ENCODE measurements at regions not wholly inside any gene's neighbourhood (a gene's known extent, or its start where the extent isn't known, plus 50 kb on each side); places are given as distances from the start of the nearest gene placed in this dataset.

GRCh38 chr2:14313341-14313740, 319.2 kb upstream of the LRATD1 start:
- no peaks in the 10 kb centered on the region; the same call in 1 of the 3 replicates for H3K4me1 Mint-ChIP-seq
- Histone ChIP-seq H3K27me3 (ENCODE audit: insufficient read depth) (no peaks in the 10 kb centered on the region), H3F3A (replicated peaks; ENCODE audit: low read depth) (no peaks in the 10 kb centered on the region), H2AFZ (no peak overlapping the region), H3K79me2 (replicated peaks; ENCODE audit: insufficient read depth) (no peaks in the 10 kb centered on the region), H3K36me3 (ENCODE audit: insufficient read depth) (no peaks in the 10 kb centered on the region; the same call in 1 of the 2 replicates), H3K4me1 (ENCODE audit: insufficient read depth) (no peaks in the 10 kb centered on the region), H3K27ac (ENCODE audit: low read depth) (no peak overlapping the region), H3K4me3 (no peak overlapping the region), H3K4me2 (no peak overlapping the region), H3K9me2 (ENCODE audit: insufficient read depth) (peaks cover 19% of the 10 kb centered on the region), H4K20me1 (replicated peaks; ENCODE audit: insufficient read depth) (no peaks in the 10 kb centered on the region)
- H3K9me3 Mint-ChIP-seq, result no peaks in the 10 kb centered on the region; the same call in 1 of the 3 replicates
- peaks cover 1% of the 10 kb centered on the region for H3K27me3 Mint-ChIP-seq (ENCODE audit: insufficient read depth, low read depth, poor library complexity)
- H3K36me3 Mint-ChIP-seq (ENCODE audit: low read depth), result no peaks in the 10 kb centered on the region
- DNase-seq (ENCODE audit: low spot score) (no peak), ATAC-seq (no peak)
- no peak overlapping the region for H3K27ac Mint-ChIP-seq
- no peak overlapping the region for H3K4me3 Mint-ChIP-seq
- TF ChIP-seq, protein P1, sequence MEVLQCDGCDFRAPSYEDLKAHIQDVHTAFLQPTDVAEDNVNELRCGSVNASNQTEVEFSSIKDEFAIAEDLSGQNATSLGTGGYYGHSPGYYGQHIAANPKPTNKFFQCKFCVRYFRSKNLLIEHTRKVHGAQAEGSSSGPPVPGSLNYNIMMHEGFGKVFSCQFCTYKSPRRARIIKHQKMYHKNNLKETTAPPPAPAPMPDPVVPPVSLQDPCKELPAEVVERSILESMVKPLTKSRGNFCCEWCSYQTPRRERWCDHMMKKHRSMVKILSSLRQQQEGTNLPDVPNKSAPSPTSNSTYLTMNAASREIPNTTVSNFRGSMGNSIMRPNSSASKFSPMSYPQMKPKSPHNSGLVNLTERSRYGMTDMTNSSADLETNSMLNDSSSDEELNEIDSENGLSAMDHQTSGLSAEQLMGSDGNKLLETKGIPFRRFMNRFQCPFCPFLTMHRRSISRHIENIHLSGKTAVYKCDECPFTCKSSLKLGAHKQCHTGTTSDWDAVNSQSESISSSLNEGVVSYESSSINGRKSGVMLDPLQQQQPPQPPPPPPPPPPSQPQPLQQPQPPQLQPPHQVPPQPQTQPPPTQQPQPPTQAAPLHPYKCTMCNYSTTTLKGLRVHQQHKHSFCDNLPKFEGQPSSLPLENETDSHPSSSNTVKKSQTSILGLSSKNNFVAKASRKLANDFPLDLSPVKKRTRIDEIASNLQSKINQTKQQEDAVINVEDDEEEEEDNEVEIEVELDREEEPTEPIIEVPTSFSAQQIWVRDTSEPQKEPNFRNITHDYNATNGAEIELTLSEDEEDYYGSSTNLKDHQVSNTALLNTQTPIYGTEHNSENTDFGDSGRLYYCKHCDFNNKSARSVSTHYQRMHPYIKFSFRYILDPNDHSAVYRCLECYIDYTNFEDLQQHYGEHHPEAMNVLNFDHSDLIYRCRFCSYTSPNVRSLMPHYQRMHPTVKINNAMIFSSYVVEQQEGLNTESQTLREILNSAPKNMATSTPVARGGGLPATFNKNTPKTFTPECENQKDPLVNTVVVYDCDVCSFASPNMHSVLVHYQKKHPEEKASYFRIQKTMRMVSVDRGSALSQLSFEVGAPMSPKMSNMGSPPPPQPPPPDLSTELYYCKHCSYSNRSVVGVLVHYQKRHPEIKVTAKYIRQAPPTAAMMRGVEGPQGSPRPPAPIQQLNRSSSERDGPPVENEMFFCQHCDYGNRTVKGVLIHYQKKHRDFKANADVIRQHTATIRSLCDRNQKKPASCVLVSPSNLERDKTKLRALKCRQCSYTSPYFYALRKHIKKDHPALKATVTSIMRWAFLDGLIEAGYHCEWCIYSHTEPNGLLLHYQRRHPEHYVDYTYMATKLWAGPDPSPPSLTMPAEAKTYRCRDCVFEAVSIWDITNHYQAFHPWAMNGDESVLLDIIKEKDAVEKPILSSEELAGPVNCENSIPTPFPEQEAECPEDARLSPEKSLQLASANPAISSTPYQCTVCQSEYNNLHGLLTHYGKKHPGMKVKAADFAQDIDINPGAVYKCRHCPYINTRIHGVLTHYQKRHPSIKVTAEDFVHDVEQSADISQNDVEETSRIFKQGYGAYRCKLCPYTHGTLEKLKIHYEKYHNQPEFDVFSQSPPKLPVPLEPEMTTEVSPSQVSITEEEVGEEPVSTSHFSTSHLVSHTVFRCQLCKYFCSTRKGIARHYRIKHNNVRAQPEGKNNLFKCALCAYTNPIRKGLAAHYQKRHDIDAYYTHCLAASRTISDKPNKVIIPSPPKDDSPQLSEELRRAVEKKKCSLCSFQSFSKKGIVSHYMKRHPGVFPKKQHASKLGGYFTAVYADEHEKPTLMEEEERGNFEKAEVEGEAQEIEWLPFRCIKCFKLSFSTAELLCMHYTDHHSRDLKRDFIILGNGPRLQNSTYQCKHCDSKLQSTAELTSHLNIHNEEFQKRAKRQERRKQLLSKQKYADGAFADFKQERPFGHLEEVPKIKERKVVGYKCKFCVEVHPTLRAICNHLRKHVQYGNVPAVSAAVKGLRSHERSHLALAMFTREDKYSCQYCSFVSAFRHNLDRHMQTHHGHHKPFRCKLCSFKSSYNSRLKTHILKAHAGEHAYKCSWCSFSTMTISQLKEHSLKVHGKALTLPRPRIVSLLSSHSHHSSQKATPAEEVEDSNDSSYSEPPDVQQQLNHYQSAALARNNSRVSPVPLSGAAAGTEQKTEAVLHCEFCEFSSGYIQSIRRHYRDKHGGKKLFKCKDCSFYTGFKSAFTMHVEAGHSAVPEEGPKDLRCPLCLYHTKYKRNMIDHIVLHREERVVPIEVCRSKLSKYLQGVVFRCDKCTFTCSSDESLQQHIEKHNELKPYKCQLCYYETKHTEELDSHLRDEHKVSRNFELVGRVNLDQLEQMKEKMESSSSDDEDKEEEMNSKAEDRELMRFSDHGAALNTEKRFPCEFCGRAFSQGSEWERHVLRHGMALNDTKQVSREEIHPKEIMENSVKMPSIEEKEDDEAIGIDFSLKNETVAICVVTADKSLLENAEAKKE (CRISPR knock-in tag; IDR thresholded peaks at IDR 0.05), result no peak
- no peak for TF ChIP-seq STAT1 (IDR thresholded peaks at IDR 0.05; ENCODE audit: unreplicated experiment)
- no peak for TF ChIP-seq ZNF331 (CRISPR knock-in tag; IDR thresholded peaks at IDR 0.05; ENCODE audit: low read depth)
- no peak for TF ChIP-seq NANOG (IDR thresholded peaks at IDR 0.05; ENCODE audit: borderline replicate concordance)
- TF ChIP-seq JUNB (IDR thresholded peaks at IDR 0.05; ENCODE audit: unreplicated experiment), result no peak
- no peak for TF ChIP-seq CREB1 (CRISPR knock-in tag; IDR thresholded peaks at IDR 0.05; ENCODE audit: low read depth)
- TF ChIP-seq EZH2phosphoT487 (IDR thresholded peaks at IDR 0.05; ENCODE audit: unreplicated experiment), result no peak
- TF ChIP-seq, protein P2, sequence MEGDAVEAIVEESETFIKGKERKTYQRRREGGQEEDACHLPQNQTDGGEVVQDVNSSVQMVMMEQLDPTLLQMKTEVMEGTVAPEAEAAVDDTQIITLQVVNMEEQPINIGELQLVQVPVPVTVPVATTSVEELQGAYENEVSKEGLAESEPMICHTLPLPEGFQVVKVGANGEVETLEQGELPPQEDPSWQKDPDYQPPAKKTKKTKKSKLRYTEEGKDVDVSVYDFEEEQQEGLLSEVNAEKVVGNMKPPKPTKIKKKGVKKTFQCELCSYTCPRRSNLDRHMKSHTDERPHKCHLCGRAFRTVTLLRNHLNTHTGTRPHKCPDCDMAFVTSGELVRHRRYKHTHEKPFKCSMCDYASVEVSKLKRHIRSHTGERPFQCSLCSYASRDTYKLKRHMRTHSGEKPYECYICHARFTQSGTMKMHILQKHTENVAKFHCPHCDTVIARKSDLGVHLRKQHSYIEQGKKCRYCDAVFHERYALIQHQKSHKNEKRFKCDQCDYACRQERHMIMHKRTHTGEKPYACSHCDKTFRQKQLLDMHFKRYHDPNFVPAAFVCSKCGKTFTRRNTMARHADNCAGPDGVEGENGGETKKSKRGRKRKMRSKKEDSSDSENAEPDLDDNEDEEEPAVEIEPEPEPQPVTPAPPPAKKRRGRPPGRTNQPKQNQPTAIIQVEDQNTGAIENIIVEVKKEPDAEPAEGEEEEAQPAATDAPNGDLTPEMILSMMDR (conservative IDR thresholded peaks at IDR 0.05; ENCODE audit: low read depth in 2 of 2), result no peak
- TF ChIP-seq ZNF114 (CRISPR knock-in tag; IDR thresholded peaks at IDR 0.05), result no peak
- TF ChIP-seq ETS1 (IDR thresholded peaks at IDR 0.05), result no peak
- TF ChIP-seq REST (IDR thresholded peaks at IDR 0.05; ENCODE audit: unreplicated experiment), result no peak
- TF ChIP-seq POLR2AphosphoS5 (IDR thresholded peaks at IDR 0.05; ENCODE audit: low read depth), result no peak
- no peak for TF ChIP-seq EZH2 (IDR thresholded peaks at IDR 0.05; ENCODE audit: low read depth, unreplicated experiment)
